GM12892 (cell line): ENCODE measurements at regions not wholly inside any gene's neighbourhood (a gene's known extent, or its start where the extent isn't known, plus 50 kb on each side); places are given as distances from the start of the nearest gene placed in this dataset.

Experiments used
- DNase-seq: peaks from one replicate; pipeline ENCODE4 v3.0.0; 2011; ENCODE audit not compliant: insufficient read length
- FAIRE-seq: peaks from 2 replicates; lab custom pipeline; 2011; peaks lifted over from hg19 to GRCh38; lab: Jason Lieb, UNC
- POLR2A ChIP-seq: IDR thresholded peaks from 2 replicates; pipeline ENCODE4 v1.6.1; 2011; ENCODE audit warnings: low read depth, low read length, control low read depth
- POLR2AphosphoS5 ChIP-seq: IDR thresholded peaks from 2 replicates; pipeline ENCODE4 v1.6.1; 2011; ENCODE audit warnings: low read depth, low read length, control low read depth
- TAF1 ChIP-seq: IDR thresholded peaks from 2 replicates; pipeline ENCODE4 v1.6.1; 2011; ENCODE audit warnings: low read depth, mild to moderate bottlenecking, control low read depth, low read length, borderline replicate concordance

DNA sequence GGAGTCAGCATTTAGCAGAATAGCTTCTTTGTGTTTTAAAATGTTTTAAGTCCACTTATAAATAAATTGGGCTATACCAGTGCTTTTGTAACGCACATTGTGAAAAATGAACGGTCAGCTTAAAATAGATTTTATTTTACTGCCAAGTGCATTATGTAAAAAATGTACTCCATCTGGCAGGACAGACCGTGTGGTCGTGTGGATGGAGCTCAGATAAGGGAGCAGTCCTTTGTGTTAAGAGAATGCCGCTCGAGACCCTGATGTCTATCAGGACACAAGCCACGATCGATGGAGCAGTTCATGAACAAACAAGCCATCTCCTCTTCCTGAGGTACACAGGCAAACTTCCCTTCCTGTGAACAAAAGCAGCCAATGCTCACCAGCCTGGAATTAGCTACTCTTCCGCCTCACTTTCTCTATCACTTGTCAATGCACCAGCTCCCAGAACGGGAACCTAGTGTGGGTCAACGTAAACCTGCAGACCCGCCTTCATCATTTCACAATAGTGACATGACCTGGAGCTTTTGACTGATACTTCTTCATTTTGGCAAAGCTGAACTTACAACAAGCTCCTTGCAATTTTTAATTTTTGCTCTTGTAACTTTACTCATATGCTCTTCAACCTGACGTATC, 243.5 kb downstream of the TGFB2 start:
- no peak for FAIRE-seq
- DNase-seq = no peak

DNA sequence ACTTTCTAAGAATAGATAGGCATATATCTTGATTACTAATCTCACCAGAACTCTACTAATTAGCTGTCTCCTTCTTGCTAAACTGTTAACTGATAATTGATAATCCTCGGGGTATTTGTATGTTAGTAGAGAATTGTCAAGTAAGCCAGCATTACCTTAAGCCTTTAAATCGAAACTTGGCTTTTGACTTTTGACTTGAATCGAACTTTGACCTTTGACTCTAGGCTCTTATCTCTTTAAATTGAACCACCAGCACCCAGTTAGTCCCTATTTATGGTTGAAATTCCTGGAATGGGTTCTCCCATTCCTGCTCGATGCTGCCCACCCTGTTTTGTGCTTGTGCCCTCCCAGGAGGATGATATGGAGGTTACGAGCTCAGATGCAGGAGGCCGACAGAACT, 244.4 kb downstream of the TGFB2 start:
- FAIRE-seq = no peak
- TF ChIP-seq POLR2A (no peak), TAF1 (no peak)
- DNase-seq = no peak

More for the DNA sequence above, 243.5 kb downstream of the TGFB2 start:
- no peak for TF ChIP-seq POLR2AphosphoS5
- TF ChIP-seq POLR2A = no peak
- TF ChIP-seq TAF1 = no peak

DNA sequence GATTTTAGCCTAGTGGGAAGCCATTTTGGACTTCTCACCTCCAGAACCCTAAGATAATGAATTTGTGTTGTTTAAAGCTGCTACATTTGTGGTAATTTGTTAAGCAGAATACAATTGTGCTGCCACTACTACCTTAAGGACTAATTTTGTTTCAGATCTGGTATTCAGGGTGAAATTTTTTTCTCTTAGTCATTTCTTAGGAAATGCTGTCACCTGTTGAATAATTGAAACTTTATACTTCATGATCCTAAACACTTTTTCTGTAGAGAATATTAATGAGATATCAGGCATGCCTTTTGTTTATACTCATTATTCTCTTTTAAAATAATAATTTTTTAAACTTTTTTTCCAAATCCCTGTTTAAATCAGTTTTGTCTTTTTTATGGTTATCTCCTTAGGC, 246.8 kb downstream of the TGFB2 start:
- DNase-seq = no peak
- no peak for FAIRE-seq
- TF ChIP-seq POLR2A = no peak
- TF ChIP-seq POLR2AphosphoS5 = no peak
- no peak for TF ChIP-seq TAF1

DNA sequence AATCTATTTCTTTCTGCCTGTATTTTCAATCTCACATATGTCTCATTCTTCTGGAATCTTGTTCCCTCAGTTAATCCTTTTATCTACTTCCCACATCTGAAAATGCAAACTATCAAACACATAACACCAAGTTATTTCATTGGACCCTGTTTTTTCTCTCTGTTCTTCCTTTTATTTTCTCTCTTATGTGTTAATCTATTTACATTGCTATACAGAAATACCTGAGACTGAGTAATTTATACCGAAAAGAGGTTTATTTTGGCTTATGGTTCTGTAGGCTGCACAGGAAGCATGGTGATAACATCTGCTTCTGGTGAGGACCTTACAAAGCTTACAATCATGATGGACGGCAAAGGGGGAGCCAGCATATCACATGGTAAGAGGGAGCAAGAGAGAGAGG, 247.6 kb downstream of the TGFB2 start:
- no peak for FAIRE-seq
- no peak for TF ChIP-seq POLR2AphosphoS5

DNA sequence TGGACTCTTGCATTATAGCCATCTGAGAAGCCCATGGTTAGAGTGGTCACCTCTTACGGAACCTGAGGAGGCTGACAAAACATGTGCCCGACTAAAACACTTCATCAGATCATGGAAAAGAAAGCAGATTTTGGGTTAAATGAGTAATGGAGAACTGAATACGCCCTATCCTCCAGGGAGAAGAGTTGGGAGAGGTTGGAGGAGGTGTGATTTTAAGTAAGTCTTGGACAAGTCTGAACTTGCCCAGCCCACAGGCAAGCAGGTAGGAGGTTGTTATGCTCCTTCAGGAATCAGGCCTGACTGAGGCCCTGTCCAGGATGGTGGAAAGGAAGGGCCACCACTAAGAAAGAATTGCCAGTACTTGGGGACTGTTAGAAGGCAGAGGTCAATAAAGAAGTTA, 255.8 kb downstream of the TGFB2 start:
- DNase-seq (no peak), FAIRE-seq (no peak)
- TF ChIP-seq POLR2AphosphoS5 (no peak), TAF1 (no peak), POLR2A (no peak)

More for the DNA sequence above, 247.6 kb downstream of the TGFB2 start:
- no peak for DNase-seq

DNA sequence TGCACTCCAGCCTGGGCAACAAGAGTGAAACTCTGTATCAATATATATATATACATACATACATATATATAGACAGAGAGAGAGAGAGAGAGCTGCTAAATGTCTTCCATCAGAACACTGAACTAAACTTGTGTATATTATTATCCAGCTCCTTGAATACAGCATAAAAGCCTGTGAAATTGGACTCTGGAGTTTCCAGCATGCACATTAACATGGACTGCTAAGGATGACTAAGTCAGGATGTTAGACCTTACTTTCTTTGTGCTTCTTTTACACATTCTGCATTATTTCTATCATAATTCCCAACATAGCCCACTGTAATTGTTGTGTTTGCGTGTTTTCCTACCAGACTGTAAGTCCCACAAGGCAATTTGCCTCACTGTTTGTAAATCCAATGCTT, 259.1 kb downstream of the TGFB2 start:
- DNase-seq (no peak), FAIRE-seq (no peak)
- TF ChIP-seq POLR2A = no peak
- no peak for TF ChIP-seq POLR2AphosphoS5
- TF ChIP-seq TAF1 = no peak

DNA sequence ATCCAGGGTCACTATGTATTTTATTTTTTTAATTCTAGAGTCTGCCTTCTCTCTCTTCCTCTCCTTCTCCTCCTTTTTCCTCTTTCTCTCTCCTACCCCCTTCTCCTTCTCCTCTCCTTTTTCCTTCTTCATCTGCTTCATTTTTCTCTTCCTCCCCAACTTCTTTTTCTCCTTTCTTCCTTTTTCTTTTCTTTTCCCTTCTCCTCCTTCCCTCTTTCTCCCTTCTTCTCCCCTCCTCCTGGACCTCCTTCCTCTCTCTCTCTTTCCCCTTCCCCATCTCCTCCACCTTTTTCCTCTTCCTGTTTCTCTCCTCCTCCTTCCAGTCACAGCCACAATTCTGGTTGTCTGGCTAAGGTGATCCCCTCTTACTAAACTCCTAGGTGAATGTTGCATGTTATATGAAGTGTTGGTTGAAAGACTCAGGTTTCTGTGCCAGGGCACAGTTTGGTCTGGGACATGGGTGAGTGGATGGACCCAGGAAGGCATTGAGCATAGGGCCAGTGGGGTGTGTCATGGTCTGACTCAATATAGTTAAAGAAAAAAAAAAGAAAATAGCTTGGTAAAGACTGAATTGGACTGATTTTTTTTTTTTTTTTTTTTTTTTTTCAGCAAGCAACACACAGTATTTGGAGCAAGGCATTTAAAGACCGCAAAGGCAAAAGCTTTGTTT, 266.9 kb downstream of the TGFB2 start:
- DNase-seq (no peak), FAIRE-seq (no peak)
- no peak for TF ChIP-seq TAF1
- no peak for TF ChIP-seq POLR2A
- no peak for TF ChIP-seq POLR2AphosphoS5

DNA sequence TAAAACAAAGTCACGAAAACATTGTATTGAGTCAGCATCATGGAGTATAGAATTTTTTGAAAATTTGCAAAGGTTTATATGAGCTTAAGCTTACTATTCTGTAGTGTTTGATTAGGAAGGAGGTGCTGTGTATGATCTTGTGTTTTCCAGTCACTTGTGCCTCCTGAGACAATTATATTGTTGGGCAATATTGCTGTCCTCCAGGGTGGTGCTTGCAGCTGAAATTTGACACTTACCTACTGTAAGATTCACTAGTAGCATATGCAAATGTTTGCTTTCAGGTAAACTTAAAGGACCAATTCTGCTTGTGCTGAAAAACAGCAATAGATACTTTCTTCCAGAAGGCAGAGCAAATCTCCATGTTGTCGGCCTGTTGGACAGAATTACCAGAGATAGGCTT, 268.0 kb downstream of the TGFB2 start:
- TF ChIP-seq TAF1 (no peak), POLR2A (no peak), POLR2AphosphoS5 (no peak)
- DNase-seq (no peak), FAIRE-seq (no peak)

DNA sequence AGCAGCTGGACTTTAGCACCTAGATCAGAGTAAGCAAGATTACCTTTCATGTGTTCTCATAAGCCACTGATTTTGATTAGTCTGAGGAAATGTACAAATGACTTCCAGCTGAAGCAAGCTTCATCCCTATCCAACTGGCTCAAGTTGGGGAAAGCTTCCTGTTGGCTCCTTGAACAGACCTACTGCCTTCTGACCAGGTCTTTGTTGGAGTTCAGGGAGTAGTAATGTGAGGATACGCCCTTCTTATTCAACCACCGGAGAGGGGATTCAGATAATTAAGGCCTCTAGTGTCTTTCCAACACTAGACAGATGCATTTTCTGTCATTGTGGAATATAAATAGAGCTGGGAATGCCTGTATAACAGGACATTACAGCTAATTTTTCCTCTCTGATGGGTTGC, 268.9 kb downstream of the TGFB2 start:
- FAIRE-seq (no peak), DNase-seq (no peak)
- TF ChIP-seq POLR2AphosphoS5 (no peak), TAF1 (no peak), POLR2A (no peak)

DNA sequence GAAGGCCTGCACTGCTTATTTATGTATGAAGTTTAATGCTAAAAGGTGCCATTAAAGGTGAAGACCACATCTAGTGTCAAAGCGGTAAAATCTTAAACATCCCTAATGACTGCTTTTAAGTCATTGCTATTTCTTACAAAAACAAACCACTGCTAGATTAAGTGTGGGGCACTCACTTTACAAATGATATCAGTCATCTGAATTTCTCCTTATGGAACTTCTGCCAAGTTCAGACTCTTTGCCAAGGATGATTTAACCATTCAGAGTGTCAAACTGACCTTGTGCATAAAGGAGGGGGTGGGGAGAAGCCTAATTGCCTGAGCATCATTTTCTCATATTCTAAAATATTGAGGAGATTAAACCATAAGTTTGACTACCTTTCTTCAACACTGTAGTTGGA, 271.5 kb downstream of the TGFB2 start:
- FAIRE-seq (no peak), DNase-seq (no peak)
- TF ChIP-seq POLR2AphosphoS5 (no peak), TAF1 (no peak), POLR2A (no peak)

DNA sequence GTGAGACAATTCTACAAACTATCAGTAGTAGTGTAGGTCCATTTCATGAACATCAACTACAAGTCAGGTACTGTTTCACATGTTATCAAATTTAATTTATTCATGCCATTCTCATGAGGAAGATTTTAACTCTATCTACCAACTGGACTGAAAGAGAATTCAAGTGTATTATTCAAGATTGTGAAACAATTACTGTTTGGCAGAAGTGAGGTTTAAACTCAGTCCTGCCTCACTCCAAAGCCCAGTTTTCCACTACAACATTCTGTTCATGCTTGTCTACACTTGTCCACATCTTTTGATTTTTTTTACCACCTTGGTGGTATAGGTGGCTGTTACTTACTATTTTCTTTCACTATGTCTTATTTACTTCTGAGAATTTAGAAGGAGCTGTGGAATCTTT, 272.9 kb downstream of the TGFB2 start:
- FAIRE-seq = no peak
- DNase-seq = no peak

DNA sequence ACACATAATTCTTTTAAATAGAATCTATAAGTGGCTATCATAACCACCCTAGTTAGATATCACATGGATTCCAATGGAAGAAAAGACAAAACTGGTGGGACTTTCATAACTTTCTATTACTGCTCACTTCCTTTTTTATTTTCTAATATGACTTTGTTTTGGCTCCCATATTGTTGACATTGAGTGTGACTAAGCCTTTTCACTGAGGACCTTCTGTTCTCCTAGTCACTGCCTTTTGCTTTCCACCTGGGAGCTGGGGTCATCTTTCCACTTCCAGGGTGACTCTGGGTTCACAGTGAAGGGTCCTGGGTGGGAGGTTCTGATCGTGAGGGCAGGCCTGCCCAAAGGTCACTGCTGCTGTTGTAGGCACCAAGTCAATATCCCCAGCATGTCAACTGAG, 275.8 kb downstream of the TGFB2 start:
- DNase-seq = no peak
- no peak for FAIRE-seq
- no peak for TF ChIP-seq POLR2AphosphoS5
- TF ChIP-seq POLR2A = no peak
- no peak for TF ChIP-seq TAF1

More for the DNA sequence above, 272.9 kb downstream of the TGFB2 start:
- no peak for TF ChIP-seq TAF1
- no peak for TF ChIP-seq POLR2AphosphoS5
- TF ChIP-seq POLR2A = no peak

DNA sequence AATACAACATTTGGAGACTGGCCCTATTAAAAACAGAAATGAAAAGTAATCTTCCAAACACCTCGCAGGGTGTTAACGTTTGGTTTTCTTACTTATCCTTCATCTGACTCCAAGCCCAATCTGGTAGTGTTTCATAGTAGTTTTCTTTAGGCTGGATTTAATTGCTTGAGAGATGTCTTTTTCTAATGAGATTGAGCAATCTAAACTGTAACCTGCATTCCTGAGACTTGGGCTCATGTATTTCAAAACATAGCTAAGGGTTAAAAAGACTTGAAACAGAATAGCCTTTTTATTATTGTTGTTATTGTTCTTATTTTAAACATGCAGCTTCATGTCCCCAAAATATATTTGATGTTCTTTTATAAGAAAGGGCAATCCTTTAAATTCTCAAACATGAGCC, 278.9 kb downstream of the TGFB2 start:
- no peak for TF ChIP-seq POLR2AphosphoS5
- DNase-seq = no peak
- FAIRE-seq = no peak
